ENCODE measurements at regions not wholly inside any gene's neighbourhood (a gene's known extent, or its start where the extent isn't known, plus 50 kb on each side); places are given as distances from the start of the nearest gene placed in this dataset.

GRCh38 chr21:22892028-22892427, 1893.8 kb downstream of the NCAM2 start:
- Histone ChIP-seq H3K4me2 (ENCODE audit: low read depth, low read length, poor library complexity, severe bottlenecking) (no peak overlapping the region), H3K4me3 (ENCODE audit: insufficient read depth, low read length, poor library complexity, severe bottlenecking) (no peak overlapping the region), H2AFZ (ENCODE audit: low read depth, low read length, severe bottlenecking) (no peak overlapping the region), H3K27me3 (ENCODE audit: low read length) (no peaks in the 10 kb centered on the region), H4K20me1 (ENCODE audit: low read depth, low read length) (no peaks in the 10 kb centered on the region), H3K36me3 (ENCODE audit: low read length) (no peaks in the 10 kb centered on the region), H3K27ac (ENCODE audit: low read depth, low read length) (no peak overlapping the region), H3K9me3 (ENCODE audit: insufficient read depth, low read length) (no peaks in the 10 kb centered on the region), H3K9ac (ENCODE audit: low read length) (no peak overlapping the region), H3K9me2 (replicated peaks; ENCODE audit: insufficient read depth, low read length) (no peaks in the 10 kb centered on the region), H3F3A (ENCODE audit: insufficient read depth) (no peaks in the 10 kb centered on the region), H3K79me2 (ENCODE audit: insufficient read depth, low read length) (no peaks in the 10 kb centered on the region)
- TF ChIP-seq EZH2phosphoT487 (conservative IDR thresholded peaks at IDR 0.05; ENCODE audit: low read length) (no peak), CTCF (IDR thresholded peaks at IDR 0.05; ENCODE audit: insufficient read depth, low read length, poor library complexity, severe bottlenecking) (no peak)

GRCh38 chr21:22892740-22893139, 1894.5 kb downstream of the NCAM2 start:
- no peaks in the 10 kb centered on the region for H3K36me3 ChIP-seq (ENCODE audit: low read length)
- no peaks in the 10 kb centered on the region for H4K20me1 ChIP-seq (ENCODE audit: low read depth, low read length)
- no peak overlapping the region for H3K4me3 ChIP-seq (ENCODE audit: insufficient read depth, low read length, poor library complexity, severe bottlenecking)
- no peak overlapping the region for H2AFZ ChIP-seq (ENCODE audit: low read depth, low read length, severe bottlenecking)
- H3K27ac ChIP-seq (ENCODE audit: low read depth, low read length) = no peak overlapping the region
- no peak overlapping the region for H3K4me2 ChIP-seq (ENCODE audit: low read depth, low read length, poor library complexity, severe bottlenecking)
- H3K9ac ChIP-seq (ENCODE audit: low read length) = no peak overlapping the region
- no peaks in the 10 kb centered on the region for H3K9me3 ChIP-seq (ENCODE audit: insufficient read depth, low read length)
- no peaks in the 10 kb centered on the region for H3K79me2 ChIP-seq (ENCODE audit: insufficient read depth, low read length)
- no peaks in the 10 kb centered on the region for H3F3A ChIP-seq (ENCODE audit: insufficient read depth)
- no peaks in the 10 kb centered on the region for H3K27me3 ChIP-seq (ENCODE audit: low read length)
- H3K9me2 ChIP-seq (replicated peaks; ENCODE audit: insufficient read depth, low read length) = no peaks in the 10 kb centered on the region
- TF ChIP-seq EZH2phosphoT487 (conservative IDR thresholded peaks at IDR 0.05; ENCODE audit: low read length) = no peak
- TF ChIP-seq CTCF (IDR thresholded peaks at IDR 0.05; ENCODE audit: insufficient read depth, low read length, poor library complexity, severe bottlenecking) = no peak

- Histone ChIP-seq H3K4me3 (ENCODE audit: insufficient read depth, low read length, poor library complexity, severe bottlenecking) (no peak overlapping the region), H3K36me3 (ENCODE audit: low read length) (no peaks in the 10 kb centered on the region), H3K79me2 (ENCODE audit: insufficient read depth, low read length) (no peaks in the 10 kb centered on the region), H3K4me2 (ENCODE audit: low read depth, low read length, poor library complexity, severe bottlenecking) (no peak overlapping the region), H3K9me3 (ENCODE audit: insufficient read depth, low read length) (no peaks in the 10 kb centered on the region), H3K9ac (ENCODE audit: low read length) (no peak overlapping the region), H4K20me1 (ENCODE audit: low read depth, low read length) (no peaks in the 10 kb centered on the region), H3F3A (ENCODE audit: insufficient read depth) (no peaks in the 10 kb centered on the region), H2AFZ (ENCODE audit: low read depth, low read length, severe bottlenecking) (no peak overlapping the region), H3K27ac (ENCODE audit: low read depth, low read length) (no peak overlapping the region), H3K27me3 (ENCODE audit: low read length) (no peaks in the 10 kb centered on the region), H3K9me2 (replicated peaks; ENCODE audit: insufficient read depth, low read length) (no peaks in the 10 kb centered on the region)
- TF ChIP-seq CTCF (IDR thresholded peaks at IDR 0.05; ENCODE audit: insufficient read depth, low read length, poor library complexity, severe bottlenecking) = no peak
- TF ChIP-seq EZH2phosphoT487 (conservative IDR thresholded peaks at IDR 0.05; ENCODE audit: low read length) = no peak
Observed at GRCh38 chr21:22898051-22898665, 1899.9 kb downstream of the NCAM2 start.
